OCI-LY3 (cell line): ENCODE measurements at regions not wholly inside any gene's neighbourhood (a gene's known extent, or its start where the extent isn't known, plus 50 kb on each side); places are given as distances from the start of the nearest gene placed in this dataset.
"Not testable (repeated sequence)": the region's sequence is repeated elsewhere in the genome, so short reads cannot be mapped to it uniquely, and the experiment has no call there.

Experiments used
- H2AFZ ChIP-seq: fragments of 200-600, 300-600 bp; shearing (Covaris generic); 2 replicates; pipeline ENCODE4 v1.6.0; 2014; ENCODE audit warnings: antibody characterized with exemption, low read depth, low read length
- H3K27ac ChIP-seq: fragments of 200-600, 300-600 bp; sonication (generic); 2 replicates; pipeline ENCODE4 v1.5.1; 2014; ENCODE audit warnings: mild to moderate bottlenecking, low read length, moderate library complexity, mixed read lengths
- H3K27me3 ChIP-seq: fragments of 200-600, 300-600 bp; sonication (generic); 2 replicates; pipeline ENCODE4 v1.6.1; 2014; ENCODE audit warnings: low read depth, low read length, mixed read lengths
- H3K36me3 ChIP-seq: fragments of 200-600, 300-600 bp; sonication (generic); replicated peaks from 2 replicates; pipeline ENCODE3; 2014; ENCODE audit warnings: low read depth, low read length, mixed read lengths
- H3K4me1 ChIP-seq: fragments of 300-600, 200-600 bp; sonication (generic); 2 replicates; pipeline ENCODE4 v1.6.1; 2014; ENCODE audit warnings: low read length, mixed read lengths
- H3K4me2 ChIP-seq: fragments of 200-600, 300-600 bp; sonication (generic); 2 replicates; pipeline ENCODE4 v1.6.1; 2014; ENCODE audit warnings: low read length, mixed read lengths
- H3K4me3 ChIP-seq: fragments of 300-600, 200-600 bp; sonication (generic); 2 replicates; pipeline ENCODE4 v1.5.1; 2014; ENCODE audit warnings: antibody characterized with exemption, mild to moderate bottlenecking, low read length, moderate library complexity
- H3K79me2 ChIP-seq: fragments of 300-600, 200-600 bp; shearing (Covaris generic); 2 replicates; pipeline ENCODE4 v1.6.1; 2014; ENCODE audit warnings: mild to moderate bottlenecking, low read length, mixed read lengths
- H3K9ac ChIP-seq: fragments of 300-600, 200-600 bp; shearing (Covaris generic); 2 replicates; pipeline ENCODE4 v1.6.0; 2014; ENCODE audit warnings: mild to moderate bottlenecking, low read length, moderate library complexity
- H3K9me3 ChIP-seq: fragments of 200-600, 300-600 bp; shearing (Covaris generic); 2 replicates; pipeline ENCODE4 v1.6.1; 2014; ENCODE audit warnings: low read length, mixed read lengths; ENCODE audit not compliant: insufficient read depth
- H4K20me1 ChIP-seq: fragments of 200-600, 300-600 bp; sonication (generic); 2 replicates; pipeline ENCODE4 v1.6.1; 2016; ENCODE audit warnings: low read length, mixed read lengths; ENCODE audit not compliant: insufficient read depth
- CTCF ChIP-seq: fragments of 200-600, 300-600 bp; sonication (generic); IDR thresholded peaks from 2 replicates; pipeline ENCODE4 v1.5.1; 2014; ENCODE audit warnings: antibody characterized with exemption, low read length, low read depth
- EZH2phosphoT487 ChIP-seq: fragments of 200-600 bp; shearing (Covaris generic); IDR thresholded peaks from 2 replicates; pipeline ENCODE4 v1.6.1; 2018; ENCODE audit warnings: antibody characterized with exemption, mixed run types, low read depth

GRCh38 chr10:53440601-53441000 is 668.0 kb upstream of the MBL2 start:
- Histone ChIP-seq H3K79me2 (no peaks in the 10 kb centered on the region), H4K20me1 (no peaks in the 10 kb centered on the region), H3K9ac (no peak overlapping the region), H3K9me3 (no peaks in the 10 kb centered on the region), H3K4me3 (no peak overlapping the region), H2AFZ (no peak overlapping the region), H3K27me3 (no peaks in the 10 kb centered on the region), H3K4me2 (no peak overlapping the region), H3K27ac (no peak overlapping the region), H3K4me1 (no peaks in the 10 kb centered on the region), H3K36me3 (no peaks in the 10 kb centered on the region)
- TF ChIP-seq EZH2phosphoT487 (no peak), CTCF (no peak)

DNA sequence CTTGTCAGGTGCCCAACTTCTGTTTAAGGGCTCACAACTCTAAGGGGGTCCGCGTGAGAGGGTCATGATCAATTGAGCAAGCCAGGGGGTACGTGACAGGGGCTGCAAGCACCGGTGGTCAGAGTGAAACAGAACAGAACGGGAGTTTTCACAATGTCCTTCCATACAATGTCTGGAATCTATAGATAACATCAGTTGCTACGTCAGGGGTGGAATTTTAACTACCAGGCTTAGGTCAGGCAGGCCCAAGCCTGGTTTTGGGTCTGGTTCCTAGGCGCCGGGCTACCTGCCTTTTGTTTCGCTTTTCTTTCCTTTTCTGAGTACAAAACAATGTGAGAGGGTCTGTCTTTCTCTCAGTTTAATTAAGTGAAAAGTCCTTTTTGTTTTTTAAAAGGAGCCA is 666.5 kb upstream of the MBL2 start:
- H3K27me3 ChIP-seq, H2AFZ ChIP-seq, H4K20me1 ChIP-seq, H3K36me3 ChIP-seq, H3K4me3 ChIP-seq, H3K4me2 ChIP-seq, H3K79me2 ChIP-seq, H3K27ac ChIP-seq, H3K4me1 ChIP-seq, H3K9ac ChIP-seq, H3K9me3 ChIP-seq: not testable (repeated sequence)

- Histone ChIP-seq H3K27me3 (no peaks in the 10 kb centered on the region), H3K36me3 (no peaks in the 10 kb centered on the region), H4K20me1 (no peaks in the 10 kb centered on the region), H3K9me3 (no peaks in the 10 kb centered on the region), H3K4me2 (no peak overlapping the region), H3K9ac (no peak overlapping the region), H3K27ac (no peak overlapping the region), H3K79me2 (no peaks in the 10 kb centered on the region), H2AFZ (no peak overlapping the region), H3K4me3 (no peak overlapping the region), H3K4me1 (peaks cover 23% of the 10 kb centered on the region)
- TF ChIP-seq EZH2phosphoT487 (no peak), CTCF (no peak)
These were observed 661.8 kb upstream of the MBL2 start for GRCh38 chr10:53434413-53434812.

DNA sequence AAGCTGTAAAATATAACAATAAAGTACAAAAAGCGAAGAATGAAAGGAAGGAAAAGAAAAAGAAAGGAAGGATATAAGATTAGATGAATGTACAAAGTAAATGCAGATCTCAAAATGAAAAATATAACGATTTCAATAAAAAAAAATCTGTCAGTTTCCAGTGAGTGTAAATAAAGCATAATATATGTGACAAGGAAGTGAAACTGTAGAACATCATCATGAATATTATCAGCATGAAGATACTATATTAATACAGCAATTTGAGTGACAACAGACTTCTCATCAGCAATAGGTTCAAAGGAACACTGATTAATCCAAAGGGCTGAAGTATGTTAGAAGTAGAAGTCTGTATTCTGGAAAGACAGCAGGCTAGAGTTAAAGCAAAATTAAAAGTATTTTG is 659.5 kb upstream of the MBL2 start:
- Histone ChIP-seq H2AFZ (peak overlapping the region; percentile 67; the same call in 1 of the 2 replicates), H3K4me1 (peaks cover 23% of the 10 kb centered on the region), H3K27me3 (no peaks in the 10 kb centered on the region), H3K4me3 (peak overlapping the region; percentile 72), H3K4me2 (peak overlapping the region; percentile 79), H3K79me2 (no peaks in the 10 kb centered on the region), H3K9me3 (no peaks in the 10 kb centered on the region), H3K36me3 (no peaks in the 10 kb centered on the region), H4K20me1 (no peaks in the 10 kb centered on the region), H3K9ac (peak overlapping the region; percentile 57; the same call in 1 of the 2 replicates), H3K27ac (peak overlapping the region; percentile 46; the same call in 1 of the 2 replicates)
- TF ChIP-seq EZH2phosphoT487 (no peak), CTCF (no peak)

- no peaks in the 10 kb centered on the region for H3K36me3 ChIP-seq
- no peaks in the 10 kb centered on the region for H3K9me3 ChIP-seq
- peak overlapping the region; percentile 72 for H3K4me3 ChIP-seq
- H3K4me2 ChIP-seq, result peak overlapping the region; percentile 79
- TF ChIP-seq CTCF (no peak), EZH2phosphoT487 (no peak)
- peaks cover 23% of the 10 kb centered on the region for H3K4me1 ChIP-seq
- H2AFZ ChIP-seq, result 0 out of 2 replicates have a peak overlapping the region, but pooled peaks have one; percentile 67
- no peaks in the 10 kb centered on the region for H3K79me2 ChIP-seq
- peak overlapping the region; percentile 46 for H3K27ac ChIP-seq
- H4K20me1 ChIP-seq, result no peaks in the 10 kb centered on the region
- peak overlapping the region; percentile 57; the same call in 1 of the 2 replicates for H3K9ac ChIP-seq
- H3K27me3 ChIP-seq, result no peaks in the 10 kb centered on the region
These were observed 658.4 kb upstream of the MBL2 start for GRCh38 chr10:53430974-53431373.
